ENCODE measurements at regions not wholly inside any gene's neighbourhood (a gene's known extent, or its start where the extent isn't known, plus 50 kb on each side); places are given as distances from the start of the nearest gene placed in this dataset.

DNA sequence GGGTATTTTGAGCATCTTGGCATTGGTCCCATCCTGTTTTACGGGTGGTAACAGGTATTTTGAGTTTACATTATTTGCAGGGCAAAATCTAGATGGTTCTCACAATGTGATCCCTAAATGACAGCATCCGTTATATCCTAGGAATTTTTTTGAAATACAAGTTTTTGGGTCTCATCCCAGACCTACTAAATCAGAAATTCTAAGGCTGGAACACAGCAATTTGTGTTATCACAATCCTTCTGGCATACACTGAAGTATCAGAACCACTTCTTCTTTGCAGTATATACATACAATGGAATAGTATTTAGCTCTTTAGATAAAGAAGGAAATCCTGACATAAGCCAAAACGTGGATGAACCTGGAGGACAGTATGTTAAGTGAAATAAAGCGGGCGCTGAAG is 104.1 kb upstream of the LSM6 start:
- DNase-seq = no peak
- intact Hi-C loops (cut with DNase I) = no loop called here
- H3K4me1 ChIP-seq = no peaks in the 10 kb centered on the region
- no peak overlapping the region for H3K4me3 ChIP-seq
- no peak for TF ChIP-seq POLR2A (IDR thresholded peaks at IDR 0.05)
- TF ChIP-seq, protein P1, sequence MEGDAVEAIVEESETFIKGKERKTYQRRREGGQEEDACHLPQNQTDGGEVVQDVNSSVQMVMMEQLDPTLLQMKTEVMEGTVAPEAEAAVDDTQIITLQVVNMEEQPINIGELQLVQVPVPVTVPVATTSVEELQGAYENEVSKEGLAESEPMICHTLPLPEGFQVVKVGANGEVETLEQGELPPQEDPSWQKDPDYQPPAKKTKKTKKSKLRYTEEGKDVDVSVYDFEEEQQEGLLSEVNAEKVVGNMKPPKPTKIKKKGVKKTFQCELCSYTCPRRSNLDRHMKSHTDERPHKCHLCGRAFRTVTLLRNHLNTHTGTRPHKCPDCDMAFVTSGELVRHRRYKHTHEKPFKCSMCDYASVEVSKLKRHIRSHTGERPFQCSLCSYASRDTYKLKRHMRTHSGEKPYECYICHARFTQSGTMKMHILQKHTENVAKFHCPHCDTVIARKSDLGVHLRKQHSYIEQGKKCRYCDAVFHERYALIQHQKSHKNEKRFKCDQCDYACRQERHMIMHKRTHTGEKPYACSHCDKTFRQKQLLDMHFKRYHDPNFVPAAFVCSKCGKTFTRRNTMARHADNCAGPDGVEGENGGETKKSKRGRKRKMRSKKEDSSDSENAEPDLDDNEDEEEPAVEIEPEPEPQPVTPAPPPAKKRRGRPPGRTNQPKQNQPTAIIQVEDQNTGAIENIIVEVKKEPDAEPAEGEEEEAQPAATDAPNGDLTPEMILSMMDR (IDR thresholded peaks at IDR 0.05) = no peak
- no peak for ATAC-seq
- H3K36me3 ChIP-seq = no peaks in the 10 kb centered on the region
- H3K9me3 ChIP-seq = no peaks in the 10 kb centered on the region
- WGBS, 4 donors = 75 to 77% (median 76%) methylated on average over 5 of the region's 5 CpGs
- no peak overlapping the region for H3K27ac ChIP-seq
- H3K27me3 ChIP-seq = peaks cover 0 to 5% (median 0%) of the 10 kb centered on the region in 9 donors

DNA sequence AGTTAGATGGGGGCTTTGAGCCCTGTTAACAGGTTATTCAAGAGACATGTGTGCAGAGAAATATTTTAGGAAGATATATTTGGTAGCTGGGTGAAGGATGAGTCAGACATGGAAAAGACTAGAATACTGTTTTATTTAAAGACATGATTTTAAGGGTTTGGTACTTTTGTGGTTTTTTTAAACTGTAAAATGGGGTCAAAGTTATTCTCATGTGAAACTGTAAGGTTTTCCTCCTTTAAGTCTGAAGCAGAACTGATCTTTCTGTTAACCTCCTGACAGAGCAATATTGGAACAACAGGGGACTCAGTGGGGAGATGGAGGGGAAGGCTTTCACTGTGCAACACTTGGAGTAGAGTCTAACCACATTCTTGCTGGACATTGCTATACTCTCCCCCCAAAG is 112.4 kb upstream of the LSM6 start:
- DNase-seq (no peak), ATAC-seq (no peak)

DNA sequence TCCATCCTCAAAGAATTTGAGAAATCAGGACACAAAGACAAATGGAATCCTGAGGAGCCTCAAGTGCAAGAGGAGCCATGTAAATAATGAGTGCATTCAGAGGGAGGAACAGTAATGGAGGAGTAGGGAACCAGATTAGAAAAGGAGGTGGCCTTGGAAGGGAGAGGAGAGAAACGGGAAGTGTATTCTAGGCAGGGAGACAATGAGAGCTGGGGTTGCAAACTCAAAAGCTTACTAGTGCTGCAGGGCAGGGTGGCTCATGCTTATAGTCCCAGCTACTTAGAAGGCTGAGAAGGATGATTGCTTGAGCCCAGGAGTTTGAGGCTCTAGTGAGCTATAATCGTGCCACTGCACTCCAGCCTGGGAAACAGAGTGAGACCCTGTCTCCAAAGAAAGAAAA is 113.2 kb upstream of the LSM6 start:
- Histone ChIP-seq H3K36me3 (no peaks in the 10 kb centered on the region), H3K27ac (no peak overlapping the region), H3K4me3 (no peak overlapping the region), H3K9me3 (no peaks in the 10 kb centered on the region), H3K4me1 (peaks cover 0 to 11% (median 0%) of the 10 kb centered on the region in 12 donors), H3K27me3 (peaks cover 0 to 7% (median 0%) of the 10 kb centered on the region in 9 donors)
- no peak for TF ChIP-seq POLR2A (IDR thresholded peaks at IDR 0.05)
- TF ChIP-seq, protein P1 (IDR thresholded peaks at IDR 0.05) = no peak
- DNase-seq (no peak), ATAC-seq (no peak)
- WGBS, 4 donors = 75 to 85% (median 82%) methylated on average over 2 of the region's 2 CpGs
- intact Hi-C loops (cut with DNase I) = no loop called here

More for the DNA sequence above, 112.4 kb upstream of the LSM6 start:
- no peak for TF ChIP-seq POLR2A (IDR thresholded peaks at IDR 0.05)
- TF ChIP-seq, protein P1 (IDR thresholded peaks at IDR 0.05) = no peak
- no peaks in the 10 kb centered on the region for H3K9me3 ChIP-seq
- peaks cover 0 to 7% (median 0%) of the 10 kb centered on the region in 9 donors for H3K27me3 ChIP-seq
- peaks cover 0 to 11% (median 0%) of the 10 kb centered on the region in 12 donors for H3K4me1 ChIP-seq
- H3K4me3 ChIP-seq = no peak overlapping the region
- no peak overlapping the region for H3K27ac ChIP-seq
- intact Hi-C loops (cut with DNase I) = no loop called here
- H3K36me3 ChIP-seq = no peaks in the 10 kb centered on the region

DNA sequence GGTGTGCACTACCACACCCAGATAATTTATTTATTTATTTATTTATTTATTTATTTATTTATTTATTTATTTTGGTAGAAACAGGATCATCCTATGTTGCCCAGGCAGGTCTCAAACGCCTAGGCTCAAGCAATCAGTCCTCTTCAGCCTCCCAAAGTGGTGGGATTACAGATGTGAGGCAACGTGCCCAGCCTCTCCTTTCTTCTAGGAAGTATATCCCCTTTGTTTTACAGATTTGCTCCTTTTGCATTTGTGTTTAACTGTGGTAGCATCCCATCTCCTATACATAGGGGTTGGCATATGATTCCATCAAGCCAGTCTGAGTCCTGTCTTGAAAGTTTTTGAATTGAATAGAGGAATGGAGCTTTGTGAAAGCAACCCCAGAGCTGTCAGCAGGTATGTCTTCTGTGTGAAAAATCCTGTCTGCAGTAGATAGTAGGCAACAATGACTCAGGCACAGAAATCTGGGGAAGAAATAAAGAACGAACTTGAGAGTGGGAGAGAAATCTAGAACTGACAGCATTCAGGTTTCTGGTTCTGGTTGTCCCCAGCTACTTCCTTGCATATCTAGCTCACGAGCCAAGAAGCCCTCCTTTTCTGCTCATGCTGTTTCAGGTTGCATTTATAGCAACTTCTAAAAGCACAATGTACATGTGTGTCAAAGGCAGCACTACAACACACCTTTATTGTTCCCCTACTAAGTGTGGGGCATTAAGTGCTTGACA is 113.7 kb upstream of the LSM6 start:
- intact Hi-C loops (cut with DNase I) = no loop called here
- Histone ChIP-seq H3K36me3 (no peaks in the 10 kb centered on the region), H3K9me3 (no peaks in the 10 kb centered on the region), H3K27ac (no peak overlapping the region), H3K4me3 (no peak overlapping the region), H3K27me3 (peaks cover 0 to 7% (median 0%) of the 10 kb centered on the region in 9 donors), H3K4me1 (peaks cover 0 to 11% (median 0%) of the 10 kb centered on the region in 12 donors)
- WGBS, 4 donors = 65 to 74% (median 67%) methylated on average over 4 of the region's 4 CpGs
- no peak for ATAC-seq
- no peak for DNase-seq
- TF ChIP-seq, protein P1 (IDR thresholded peaks at IDR 0.05) = no peak
- TF ChIP-seq POLR2A (IDR thresholded peaks at IDR 0.05) = no peak
